H7 (cell line): ENCODE measurements at regions not wholly inside any gene's neighbourhood (a gene's known extent, or its start where the extent isn't known, plus 50 kb on each side); places are given as distances from the start of the nearest gene placed in this dataset.

Source experiments
- DNase-seq: peaks from one replicate; pipeline ENCODE4 v3.0.0; 2012
- H3K27me3 ChIP-seq: 2 replicates; pipeline ENCODE4 v1.6.0; 2011; ENCODE audit warnings: mild to moderate bottlenecking, low read length; ENCODE audit not compliant: control insufficient read depth, insufficient read depth
- H3K36me3 ChIP-seq: replicated peaks from 2 replicates; pipeline ENCODE4 v1.5.1; 2011; ENCODE audit warnings: low read length; ENCODE audit not compliant: control insufficient read depth, insufficient read depth
- H3K4me3 ChIP-seq: 2 replicates; pipeline ENCODE4 v1.5.1; 2011; ENCODE audit warnings: low read depth, mild to moderate bottlenecking, control low read depth, low read length, moderate library complexity; ENCODE audit not compliant: insufficient read depth

GRCh38 chr6:113458368-113459010 is 398.7 kb upstream of the MARCKS start:
- no peaks in the 10 kb centered on the region for H3K27me3 ChIP-seq
- no peaks in the 10 kb centered on the region for H3K36me3 ChIP-seq
- H3K4me3 ChIP-seq = no peak overlapping the region
- no peak for DNase-seq

- DNase-seq = no peak
- Histone ChIP-seq H3K27me3 (no peaks in the 10 kb centered on the region), H3K36me3 (no peaks in the 10 kb centered on the region), H3K4me3 (no peak overlapping the region)
Observed at GRCh38 chr6:113461153-113461932, 395.8 kb upstream of the MARCKS start.

- no peak overlapping the region for H3K4me3 ChIP-seq
Observed at GRCh38 chr6:113464536-113464935, 392.6 kb upstream of the MARCKS start.

GRCh38 chr6:113464960-113465359 is 392.2 kb upstream of the MARCKS start:
- Histone ChIP-seq H3K27me3 (no peaks in the 10 kb centered on the region), H3K4me3 (no peak overlapping the region), H3K36me3 (no peaks in the 10 kb centered on the region)
- no peak for DNase-seq

More at GRCh38 chr6:113464536-113464935, 392.6 kb upstream of the MARCKS start:
- H3K27me3 ChIP-seq = no peaks in the 10 kb centered on the region
- DNase-seq = no peak
- no peaks in the 10 kb centered on the region for H3K36me3 ChIP-seq

- DNase-seq = no peak
- H3K27me3 ChIP-seq = no peaks in the 10 kb centered on the region
- no peaks in the 10 kb centered on the region for H3K36me3 ChIP-seq
- no peak overlapping the region for H3K4me3 ChIP-seq
Observed at GRCh38 chr6:113466526-113466925, 390.6 kb upstream of the MARCKS start.

- Histone ChIP-seq H3K36me3 (no peaks in the 10 kb centered on the region), H3K4me3 (no peak overlapping the region), H3K27me3 (no peaks in the 10 kb centered on the region)
- DNase-seq = no peak
Observed at GRCh38 chr6:113475392-113475791, 381.8 kb upstream of the MARCKS start.

GRCh38 chr6:113476937-113477839 is 380.0 kb upstream of the MARCKS start:
- no peak for DNase-seq
- no peaks in the 10 kb centered on the region for H3K27me3 ChIP-seq
- H3K4me3 ChIP-seq = no peak overlapping the region
- H3K36me3 ChIP-seq = no peaks in the 10 kb centered on the region

GRCh38 chr6:113480616-113481015 is 376.5 kb upstream of the MARCKS start:
- Histone ChIP-seq H3K36me3 (no peaks in the 10 kb centered on the region), H3K4me3 (no peak overlapping the region), H3K27me3 (no peaks in the 10 kb centered on the region)
- no peak for DNase-seq

- Histone ChIP-seq H3K36me3 (no peaks in the 10 kb centered on the region), H3K4me3 (no peak overlapping the region), H3K27me3 (no peaks in the 10 kb centered on the region)
- DNase-seq = no peak
Observed at GRCh38 chr6:113481458-113481857, 375.7 kb upstream of the MARCKS start.

- no peak for DNase-seq
- no peaks in the 10 kb centered on the region for H3K36me3 ChIP-seq
- H3K27me3 ChIP-seq = no peaks in the 10 kb centered on the region
- no peak overlapping the region for H3K4me3 ChIP-seq
Observed at GRCh38 chr6:113481910-113482309, 375.2 kb upstream of the MARCKS start.

- H3K36me3 ChIP-seq = no peaks in the 10 kb centered on the region
- no peak for DNase-seq
- no peaks in the 10 kb centered on the region for H3K27me3 ChIP-seq
- no peak overlapping the region for H3K4me3 ChIP-seq
Observed at GRCh38 chr6:113482771-113483170, 374.4 kb upstream of the MARCKS start.

GRCh38 chr6:113486199-113486598 is 370.9 kb upstream of the MARCKS start:
- Histone ChIP-seq H3K27me3 (no peaks in the 10 kb centered on the region), H3K36me3 (no peaks in the 10 kb centered on the region), H3K4me3 (no peak overlapping the region)

GRCh38 chr6:113487489-113488058 is 369.6 kb upstream of the MARCKS start:
- no peak for DNase-seq
- Histone ChIP-seq H3K4me3 (no peak overlapping the region), H3K36me3 (no peaks in the 10 kb centered on the region), H3K27me3 (no peaks in the 10 kb centered on the region)

More at GRCh38 chr6:113486199-113486598, 370.9 kb upstream of the MARCKS start:
- DNase-seq = no peak

- Histone ChIP-seq H3K36me3 (no peaks in the 10 kb centered on the region), H3K4me3 (no peak overlapping the region), H3K27me3 (no peaks in the 10 kb centered on the region)
- no peak for DNase-seq
Observed at GRCh38 chr6:113488061-113488460, 369.1 kb upstream of the MARCKS start.
